ENCODE measurements at regions not wholly inside any gene's neighbourhood (a gene's known extent, or its start where the extent isn't known, plus 50 kb on each side); places are given as distances from the start of the nearest gene placed in this dataset.
A peak's percentile ranks its signal among the peaks of the same experiment; 100 is the strongest.

- intact Hi-C loops (cut with micrococcal nuclease; ENCODE audit: unreplicated experiment) = loop anchor here (1.0 kb wide), 1 partner anchor 30 kb away; no protein-coding TSS in a partner anchor
- 44% methylated on average over 4 of the region's 4 CpGs for WGBS (ENCODE audit: low lambda C conversion rate)
- Histone ChIP-seq H2AFZ (ENCODE audit: low read length) (no peak overlapping the region), H3K27ac (ENCODE audit: extremely low read length, insufficient read depth, low read length) (no peak overlapping the region), H3K79me2 (ENCODE audit: insufficient read depth, low read length) (no peaks in the 10 kb centered on the region), H3K36me3 (replicated peaks in 1 of 2; ENCODE audit: control insufficient read depth in 1 of 2, insufficient read depth in 2 of 2, low read length in 2 of 2) (no peaks in the 10 kb centered on the region), H4K20me1 (ENCODE audit: insufficient read depth, low read length) (no peaks in the 10 kb centered on the region), H3K4me1 (ENCODE audit: insufficient read depth, low read length) (no peaks in the 10 kb centered on the region), H3K27me3 (ENCODE audit: control insufficient read depth in 1 of 2, insufficient read depth in 2 of 2, low read length in 2 of 2) (no peaks in the 10 kb centered on the region), H3K4me2 (ENCODE audit: low read depth, low read length) (no peak overlapping the region), H3K4me3 (replicated peaks in 1 of 3; ENCODE audit: insufficient read depth in 1 of 3, low read depth in 2 of 3, low read length in 3 of 3) (no peak overlapping the region), H3K9ac (ENCODE audit: insufficient read depth, low read depth, low read length) (no peak overlapping the region), H3K9me3 (ENCODE audit: low read length) (peaks cover 44% of the 10 kb centered on the region)
- DNase-seq (ENCODE audit: low spot score) (no peak), FAIRE-seq (no peak), ATAC-seq (no peak)
- TF ChIP-seq MAFK (conservative IDR thresholded peaks at IDR 0.05 in 1 of 2, IDR thresholded peaks at IDR 0.05 in 1 of 2; ENCODE audit: low read length in 2 of 2) (peak; percentile 96 to 98), MAFF (IDR thresholded peaks at IDR 0.05; ENCODE audit: low read depth, low read length) (peak; percentile 96), NFYC (CRISPR knock-in tag; IDR thresholded peaks at IDR 0.05) (no peak)
- in situ Hi-C loops (cut with HindIII; ENCODE audit: extremely low pct_ligation_motif_present, low pct_unique_long_range_greater_than_20kb) = no loop called here
- BruUV-seq (replicated peaks) = no TSS peak
- CTCF ChIA-PET (ENCODE audit: low intra/inter-chr PET ratio, low total read pairs) = no interaction called here
- POLR2A ChIA-PET = no interaction called here
These were observed 579.4 kb upstream of the LRATD1 start for GRCh38 chr2:14053105-14053504.

- no peak for FAIRE-seq
- Histone ChIP-seq H3K27ac (ENCODE audit: extremely low read length, insufficient read depth, low read length) (no peak overlapping the region), H3K27me3 (ENCODE audit: control insufficient read depth in 1 of 2, insufficient read depth in 2 of 2, low read length in 2 of 2) (no peaks in the 10 kb centered on the region), H2AFZ (ENCODE audit: low read length) (no peak overlapping the region), H3K9me3 (ENCODE audit: low read length) (peaks cover 19% of the 10 kb centered on the region; the same call in 1 of the 2 replicates), H3K4me1 (ENCODE audit: insufficient read depth, low read length) (no peaks in the 10 kb centered on the region), H3K4me2 (ENCODE audit: low read depth, low read length) (no peak overlapping the region), H3K9ac (ENCODE audit: insufficient read depth, low read depth, low read length) (no peak overlapping the region), H3K79me2 (ENCODE audit: insufficient read depth, low read length) (no peaks in the 10 kb centered on the region), H3K36me3 (replicated peaks in 1 of 2; ENCODE audit: control insufficient read depth in 1 of 2, insufficient read depth in 2 of 2, low read length in 2 of 2) (no peaks in the 10 kb centered on the region), H3K4me3 (replicated peaks in 1 of 3; ENCODE audit: insufficient read depth in 1 of 3, low read depth in 2 of 3, low read length in 3 of 3) (no peak overlapping the region), H4K20me1 (ENCODE audit: insufficient read depth, low read length) (no peaks in the 10 kb centered on the region)
- ChIA-PET CTCF (ENCODE audit: low intra/inter-chr PET ratio, low total read pairs) (no interaction called here), POLR2A (no interaction called here)
- no peak for ATAC-seq
- no TSS peak for BruUV-seq (replicated peaks)
- TF ChIP-seq ZBTB40 (IDR thresholded peaks at IDR 0.05) = peak; percentile 86
- no peak for TF ChIP-seq ZBTB40 (CRISPR knock-in tag; IDR thresholded peaks at IDR 0.05)
- TF ChIP-seq POLR2G (IDR thresholded peaks at IDR 0.05; ENCODE audit: low read depth, low read length) = no peak
- 3% methylated on average over 2 of the region's 2 CpGs for WGBS (ENCODE audit: low lambda C conversion rate)
- intact Hi-C loops (cut with micrococcal nuclease; ENCODE audit: unreplicated experiment) (no loop called here), in situ Hi-C loops (cut with HindIII; ENCODE audit: extremely low pct_ligation_motif_present, low pct_unique_long_range_greater_than_20kb) (no loop called here)
- no peak for DNase-seq (ENCODE audit: low spot score)
These were observed 568.2 kb upstream of the LRATD1 start for GRCh38 chr2:14064346-14064745.

All from HepG2 (cell line).